DOHH2 (cell line): ENCODE measurements at regions not wholly inside any gene's neighbourhood (a gene's known extent, or its start where the extent isn't known, plus 50 kb on each side); places are given as distances from the start of the nearest gene placed in this dataset.

ENCODE experiments used
- EZH2phosphoT487 ChIP-seq: fragments of 200-600 bp; sonication (generic); IDR thresholded peaks from 2 replicates; pipeline ENCODE4 v1.6.1; 2017; ENCODE audit warnings: borderline replicate concordance, mild to moderate bottlenecking, antibody characterized with exemption, low read length, moderate library complexity, mixed read lengths
- TF ChIP-seq, protein P1 (sequence below): fragments of 200-600 bp; sonication (generic); IDR thresholded peaks from one replicate; pipeline ENCODE4 v1.5.1; 2014; ENCODE audit warnings: antibody characterized with exemption, mild to moderate bottlenecking, low read depth, low read length; ENCODE audit not compliant: poor library complexity, severe bottlenecking

DNA sequence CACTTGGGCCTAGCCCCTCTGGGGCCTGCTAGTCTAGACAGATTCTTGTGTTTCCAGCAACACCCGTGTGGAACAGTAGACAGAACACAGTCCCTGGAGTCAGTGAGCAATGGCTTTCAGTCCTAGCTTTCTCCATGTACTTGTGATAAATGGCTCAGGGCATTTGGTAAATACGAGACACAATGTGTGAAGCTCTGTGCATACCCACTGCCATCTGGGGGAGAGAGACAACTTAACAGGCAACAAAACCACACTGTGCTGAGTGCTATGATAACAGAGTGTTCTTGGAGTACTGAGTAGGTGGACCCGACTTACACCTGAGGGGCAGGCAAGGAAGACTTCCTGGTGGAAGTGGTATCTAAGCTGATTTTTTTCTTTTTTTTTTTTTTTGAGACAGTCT, 86.3 kb upstream of the TBX3 start:
- TF ChIP-seq, protein P1, sequence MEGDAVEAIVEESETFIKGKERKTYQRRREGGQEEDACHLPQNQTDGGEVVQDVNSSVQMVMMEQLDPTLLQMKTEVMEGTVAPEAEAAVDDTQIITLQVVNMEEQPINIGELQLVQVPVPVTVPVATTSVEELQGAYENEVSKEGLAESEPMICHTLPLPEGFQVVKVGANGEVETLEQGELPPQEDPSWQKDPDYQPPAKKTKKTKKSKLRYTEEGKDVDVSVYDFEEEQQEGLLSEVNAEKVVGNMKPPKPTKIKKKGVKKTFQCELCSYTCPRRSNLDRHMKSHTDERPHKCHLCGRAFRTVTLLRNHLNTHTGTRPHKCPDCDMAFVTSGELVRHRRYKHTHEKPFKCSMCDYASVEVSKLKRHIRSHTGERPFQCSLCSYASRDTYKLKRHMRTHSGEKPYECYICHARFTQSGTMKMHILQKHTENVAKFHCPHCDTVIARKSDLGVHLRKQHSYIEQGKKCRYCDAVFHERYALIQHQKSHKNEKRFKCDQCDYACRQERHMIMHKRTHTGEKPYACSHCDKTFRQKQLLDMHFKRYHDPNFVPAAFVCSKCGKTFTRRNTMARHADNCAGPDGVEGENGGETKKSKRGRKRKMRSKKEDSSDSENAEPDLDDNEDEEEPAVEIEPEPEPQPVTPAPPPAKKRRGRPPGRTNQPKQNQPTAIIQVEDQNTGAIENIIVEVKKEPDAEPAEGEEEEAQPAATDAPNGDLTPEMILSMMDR = no peak
- no peak for TF ChIP-seq EZH2phosphoT487
